Transverse colon (tissue), 3 donors: ENCODE measurements at regions not wholly inside any gene's neighbourhood (a gene's known extent, or its start where the extent isn't known, plus 50 kb on each side); places are given as distances from the start of the nearest gene placed in this dataset.

Experiments
- EP300 ChIP-seq: sonication (generic); formaldehyde crosslinking; IDR thresholded peaks from one replicate; pipeline ENCODE4 v1.6.1; 2017; ENCODE audit warnings: antibody characterized with exemption, low read depth
- POLR2A ChIP-seq: fragments of 450-650 bp; IDR thresholded peaks from one replicate; pipeline ENCODE4 v1.6.1; 2016; ENCODE audit warnings: antibody characterized with exemption, mild to moderate bottlenecking, moderate library complexity
- TF ChIP-seq, protein P1 (sequence below), 5 experiments: fragments of 200-600 bp in 3 of 5; fragments of 450-650 bp in 2 of 5; sonication (generic) in 3 of 5; IDR thresholded peaks; 1 replicate in 2 of 5; 2 replicates in 3 of 5; pipeline ENCODE4 v1.5.1; 2016 to 2017; ENCODE audit warnings: antibody characterized with exemption in 5 of 5, inconsistent platforms in 3 of 5, mild to moderate bottlenecking in 2 of 5, moderate library complexity in 1 of 5

DNA sequence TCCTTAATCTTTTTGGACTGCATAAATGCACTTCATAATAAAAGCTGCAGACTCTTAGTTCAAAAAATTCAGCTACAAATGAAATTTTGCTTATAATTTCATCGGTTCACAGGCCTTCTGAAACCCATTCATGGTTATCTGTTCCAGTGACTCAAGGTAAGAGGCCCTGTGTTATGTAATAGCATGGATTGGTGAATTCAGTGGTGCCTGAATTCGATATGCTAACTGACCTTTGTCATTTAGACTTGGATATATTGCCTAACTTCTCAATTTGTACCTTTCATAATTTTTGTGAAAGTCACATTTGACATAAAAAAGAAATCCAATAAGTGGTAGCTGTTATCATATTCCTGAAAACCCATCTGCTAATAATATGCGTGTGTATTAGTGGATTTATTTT lies 349.9 kb upstream of the KIRREL3 start:
- TF ChIP-seq, protein P1, sequence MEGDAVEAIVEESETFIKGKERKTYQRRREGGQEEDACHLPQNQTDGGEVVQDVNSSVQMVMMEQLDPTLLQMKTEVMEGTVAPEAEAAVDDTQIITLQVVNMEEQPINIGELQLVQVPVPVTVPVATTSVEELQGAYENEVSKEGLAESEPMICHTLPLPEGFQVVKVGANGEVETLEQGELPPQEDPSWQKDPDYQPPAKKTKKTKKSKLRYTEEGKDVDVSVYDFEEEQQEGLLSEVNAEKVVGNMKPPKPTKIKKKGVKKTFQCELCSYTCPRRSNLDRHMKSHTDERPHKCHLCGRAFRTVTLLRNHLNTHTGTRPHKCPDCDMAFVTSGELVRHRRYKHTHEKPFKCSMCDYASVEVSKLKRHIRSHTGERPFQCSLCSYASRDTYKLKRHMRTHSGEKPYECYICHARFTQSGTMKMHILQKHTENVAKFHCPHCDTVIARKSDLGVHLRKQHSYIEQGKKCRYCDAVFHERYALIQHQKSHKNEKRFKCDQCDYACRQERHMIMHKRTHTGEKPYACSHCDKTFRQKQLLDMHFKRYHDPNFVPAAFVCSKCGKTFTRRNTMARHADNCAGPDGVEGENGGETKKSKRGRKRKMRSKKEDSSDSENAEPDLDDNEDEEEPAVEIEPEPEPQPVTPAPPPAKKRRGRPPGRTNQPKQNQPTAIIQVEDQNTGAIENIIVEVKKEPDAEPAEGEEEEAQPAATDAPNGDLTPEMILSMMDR (IDR thresholded peaks at IDR 0.05), result no peak
- no peak for TF ChIP-seq EP300
- TF ChIP-seq POLR2A, result no peak
